H1 (cell line): ENCODE measurements at regions not wholly inside any gene's neighbourhood (a gene's known extent, or its start where the extent isn't known, plus 50 kb on each side); places are given as distances from the start of the nearest gene placed in this dataset.

Experiments
- CTCF ChIA-PET: fragments of 300-600 bp; sonication (Branson Sonifier 250); formaldehyde crosslinking; loops from one replicate; lab custom pipeline; 2021; ENCODE audit not compliant: partially characterized antibody; lab: Charles Lee
- POLR2A ChIA-PET: fragments of 300-600 bp; sonication (Branson Sonifier 250); formaldehyde crosslinking; loops from one replicate; lab custom pipeline; 2021; ENCODE audit warnings: inconsistent platforms; ENCODE audit not compliant: partially characterized antibody; lab: Charles Lee
- DNase-seq, 2 experiments: peaks; one replicate each; pipeline versions ENCODE4 v3.0.0 to v3.0.0-alpha.2; 2010 to 2022; ENCODE audit warnings: low spot score in 2 of 2, low read depth in 1 of 2, mixed read lengths in 1 of 2
- FAIRE-seq: peaks from 2 replicates; lab custom pipeline; 2011; peaks lifted over from hg19 to GRCh38; lab: Jason Lieb, UNC
- H2AFZ ChIP-seq: 2 replicates; pipeline ENCODE4 v1.8.1; 2012; ENCODE audit warnings: low read length, inconsistent platforms
- H2AK5ac ChIP-seq: 2 replicates; pipeline ENCODE4 v1.6.1; 2013; ENCODE audit warnings: low read depth, low read length
- H2BK120ac ChIP-seq: replicated peaks from 2 replicates; pipeline ENCODE3; 2013; ENCODE audit warnings: low read depth, low read length, inconsistent platforms
- H2BK12ac ChIP-seq: 2 replicates; pipeline ENCODE4 v1.6.1; 2013; ENCODE audit warnings: low read depth, low read length
- H2BK15ac ChIP-seq: 2 replicates; pipeline ENCODE4 v1.6.1; 2013; ENCODE audit warnings: low read length
- H2BK20ac ChIP-seq: 2 replicates; pipeline ENCODE4 v1.6.1; 2013; ENCODE audit warnings: low read length
- H2BK5ac ChIP-seq: 2 replicates; pipeline ENCODE4 v1.6.1; 2013; ENCODE audit warnings: low read depth, low read length
- H3K14ac ChIP-seq: 2 replicates; pipeline ENCODE4 v1.6.1; 2013; ENCODE audit warnings: inconsistent platforms; ENCODE audit not compliant: insufficient read length
- H3K18ac ChIP-seq: 2 replicates; pipeline ENCODE4 v1.6.1; 2013; ENCODE audit warnings: low read length; ENCODE audit errors: extremely low read depth
- H3K23ac ChIP-seq: 2 replicates; pipeline ENCODE4 v1.6.1; 2013; ENCODE audit warnings: inconsistent platforms; ENCODE audit not compliant: insufficient read length
- H3K23me2 ChIP-seq: 2 replicates; pipeline ENCODE4 v1.6.1; 2013; ENCODE audit warnings: low read depth, low read length
- H3K27ac ChIP-seq: 2 replicates; pipeline ENCODE4 v1.6.1; 2011; ENCODE audit warnings: low read depth, low read length, inconsistent platforms
- H3K27me3 ChIP-seq, 4 experiments: replicated peaks in 1 of 4; 1 replicate in 1 of 4; 2 replicates in 3 of 4; pipeline versions ENCODE4 v1.6.1 to v1.8.1; 2011 to 2013; ENCODE audit warnings: low read length in 3 of 4, mild to moderate bottlenecking in 3 of 4, inconsistent platforms in 2 of 4, mixed read lengths in 2 of 4, moderate library complexity in 1 of 4; ENCODE audit not compliant: control insufficient read depth in 3 of 4, insufficient read depth in 3 of 4; ENCODE audit errors: extremely low read depth in 1 of 4
- H3K36me3 ChIP-seq, 4 experiments: 2 replicates each; pipeline versions ENCODE4 v1.6.1 to v1.8.1; 2011 to 2013; ENCODE audit warnings: mild to moderate bottlenecking in 4 of 4, low read length in 3 of 4, moderate library complexity in 2 of 4, control low read depth in 1 of 4, inconsistent platforms in 1 of 4; ENCODE audit not compliant: insufficient read depth in 4 of 4, control insufficient read depth in 2 of 4
- H3K4ac ChIP-seq: replicated peaks from 2 replicates; pipeline ENCODE3; 2013; ENCODE audit warnings: low read length, low read depth, mixed read lengths, inconsistent platforms; ENCODE audit not compliant: insufficient read length
- H3K4me1 ChIP-seq, 4 experiments: replicated peaks in 1 of 4; 1 replicate in 1 of 4; 2 replicates in 3 of 4; pipeline versions ENCODE4 v1.6.1 to v1.8.1; 2011 to 2013; ENCODE audit warnings: low read length in 3 of 4, inconsistent platforms in 2 of 4, mixed read lengths in 1 of 4; ENCODE audit not compliant: insufficient read depth in 4 of 4, control insufficient read depth in 3 of 4
- H3K4me2 ChIP-seq, 2 experiments: 2 replicates each; pipeline versions ENCODE4 v1.6.1 to v1.8.1; 2011 to 2013; ENCODE audit warnings: low read depth in 2 of 2, low read length in 2 of 2, control low read depth in 1 of 2, inconsistent platforms in 1 of 2, mild to moderate bottlenecking in 1 of 2; ENCODE audit not compliant: insufficient read depth in 1 of 2
- H3K4me3 ChIP-seq, 4 experiments: fragments of 200-600, 300-600 bp in 1 of 4; sonication (generic), shearing (Covaris generic), sonication (Bioruptor Twin) in 1 of 4; 2 replicates each; pipeline versions ENCODE4 v1.5.1 to v1.8.1; 2011 to 2016; ENCODE audit warnings: low read length in 4 of 4, low read depth in 3 of 4, control low read depth in 2 of 4, inconsistent platforms in 2 of 4, mild to moderate bottlenecking in 2 of 4, mixed read lengths in 1 of 4, moderate library complexity in 1 of 4; ENCODE audit not compliant: insufficient read depth in 2 of 4; ENCODE audit errors: extremely low read depth in 1 of 4
- H3K56ac ChIP-seq: replicated peaks from 2 replicates; pipeline ENCODE3; 2013; ENCODE audit warnings: low read depth, mild to moderate bottlenecking, mixed read lengths, low read length, inconsistent platforms; ENCODE audit not compliant: insufficient read length
- H3K79me1 ChIP-seq: 2 replicates; pipeline ENCODE4 v1.6.1; 2013; ENCODE audit warnings: low read depth, low read length, control low read depth
- H3K79me2 ChIP-seq, 2 experiments: 2 replicates each; pipeline versions ENCODE4 v1.6.1 to v1.8.1; 2012 to 2013; ENCODE audit warnings: low read length in 2 of 2, mild to moderate bottlenecking in 2 of 2, inconsistent platforms in 1 of 2; ENCODE audit not compliant: insufficient read depth in 2 of 2, control insufficient read depth in 1 of 2
- H3K9ac ChIP-seq, 4 experiments: replicated peaks in 1 of 4; 1 replicate in 1 of 4; 2 replicates in 3 of 4; pipeline versions ENCODE4 v1.6.1 to v1.8.1; 2011 to 2013; ENCODE audit warnings: low read depth in 3 of 4, low read length in 3 of 4, control low read depth in 2 of 4, mild to moderate bottlenecking in 2 of 4, moderate library complexity in 2 of 4, inconsistent platforms in 1 of 4; ENCODE audit errors: extremely low read depth in 1 of 4
- H3K9me3 ChIP-seq, 2 experiments: 2 replicates each; pipeline versions ENCODE4 v1.6.1 to v1.8.1; 2012 to 2013; ENCODE audit warnings: mild to moderate bottlenecking in 2 of 2, moderate library complexity in 2 of 2, control low read depth in 1 of 2, inconsistent platforms in 1 of 2, low read depth in 1 of 2, low read length in 1 of 2, mixed read lengths in 1 of 2; ENCODE audit not compliant: insufficient read depth in 2 of 2
- H4K20me1 ChIP-seq, 2 experiments: replicated peaks in 1 of 2; 2 replicates each; pipeline versions ENCODE3 to v1.8.1; 2011 to 2013; ENCODE audit warnings: inconsistent platforms in 2 of 2, low read length in 2 of 2, mild to moderate bottlenecking in 1 of 2; ENCODE audit not compliant: insufficient read depth in 2 of 2, control insufficient read depth in 1 of 2
- H4K5ac ChIP-seq: 2 replicates; pipeline ENCODE4 v1.6.1; 2013; ENCODE audit warnings: low read length, low read depth, mixed read lengths, inconsistent platforms; ENCODE audit not compliant: insufficient read length
- H4K8ac ChIP-seq: 2 replicates; pipeline ENCODE4 v1.8.0; 2013; ENCODE audit warnings: mild to moderate bottlenecking, moderate library complexity, low read length, inconsistent platforms; ENCODE audit not compliant: insufficient read depth; ENCODE audit errors: extremely low read depth
- H4K91ac ChIP-seq: replicated peaks from 2 replicates; pipeline ENCODE3; 2013; ENCODE audit warnings: low read length, mixed read lengths, inconsistent platforms; ENCODE audit not compliant: insufficient read length
- CBX8 ChIP-seq: fragments of 300-800, 300-1000 bp; sonication (generic); IDR thresholded peaks from 2 replicates; pipeline ENCODE4 v1.7.1; 2016; ENCODE audit warnings: low read depth, low read length, borderline replicate concordance
- FOSL1 ChIP-seq: IDR thresholded peaks from 2 replicates; pipeline ENCODE4 v1.6.1; 2011; ENCODE audit warnings: mild to moderate bottlenecking, low read depth, low read length, moderate library complexity; ENCODE audit not compliant: insufficient read depth
- GABPA ChIP-seq: IDR thresholded peaks from 2 replicates; pipeline ENCODE4 v1.6.1; 2011; ENCODE audit warnings: mild to moderate bottlenecking, low read length, moderate library complexity, borderline replicate concordance; ENCODE audit not compliant: insufficient read depth
- GTF2F1 ChIP-seq: IDR thresholded peaks from 2 replicates; pipeline ENCODE4 v1.6.1; 2012; ENCODE audit warnings: low read depth, low read length, improper control_type of control experiment, borderline replicate concordance
- NANOG ChIP-seq: IDR thresholded peaks from 2 replicates; pipeline ENCODE4 v1.6.1; 2011; ENCODE audit warnings: low read length, low read depth, mild to moderate bottlenecking, inconsistent platforms; ENCODE audit not compliant: insufficient read depth, poor library complexity, severe bottlenecking
- POLR2A ChIP-seq, 2 experiments: IDR thresholded peaks; 1 replicate in 1 of 2; 2 replicates in 1 of 2; pipeline ENCODE4 v1.6.1; 2011; ENCODE audit warnings: low read depth in 2 of 2, low read length in 2 of 2, mild to moderate bottlenecking in 2 of 2; ENCODE audit errors: control extremely low read depth in 1 of 2
- RFX5 ChIP-seq: IDR thresholded peaks from 2 replicates; pipeline ENCODE4 v1.6.1; 2011; ENCODE audit warnings: low read depth, low read length, improper control_type of control experiment, borderline replicate concordance
- SAP30 ChIP-seq: fragments of 300-600 bp; sonication (generic); IDR thresholded peaks from 2 replicates; pipeline ENCODE4 v1.7.1; 2012; ENCODE audit warnings: low read length, moderate library complexity, mild to moderate bottlenecking, inconsistent platforms; ENCODE audit not compliant: insufficient read depth, insufficient replicate concordance
- SIRT6 ChIP-seq: IDR thresholded peaks from one replicate; pipeline ENCODE4 v1.7.1; 2012; ENCODE audit warnings: low read length, inconsistent platforms
- SIX5 ChIP-seq: IDR thresholded peaks from 2 replicates; pipeline ENCODE4 v1.6.1; 2011; ENCODE audit warnings: mild to moderate bottlenecking, low read depth, low read length
- TEAD4 ChIP-seq: IDR thresholded peaks from 2 replicates; pipeline ENCODE4 v1.6.1; 2012; ENCODE audit warnings: low read depth, low read length, inconsistent platforms, mixed read lengths
- WGBS, 2 experiments: shearing (Covaris generic) in 1 of 2; methylation state at CpG; one replicate each; pipeline versions ENCODE4 v1.1.6 to v1.1.7; 2013 to 2015; ENCODE audit warnings: low lambda C conversion rate in 2 of 2, mixed read lengths in 2 of 2, inconsistent platforms in 1 of 2, low coverage in 1 of 2, missing lambda C conversion rate in 1 of 2; ENCODE audit not compliant: insufficient replicate concordance in 2 of 2, insufficient coverage in 1 of 2, insufficient read length in 1 of 2; ENCODE audit errors: extremely low coverage in 1 of 2, missing lambda C conversion rate in 1 of 2; 5-methylcytosine and 5-hydroxymethylcytosine counted together

- Histone ChIP-seq H3K27ac (no peak overlapping the region), H3K4me1 (0 out of 7 replicates have a peak, but pooled peaks cover 0 to 3% (median 0%) of the 10 kb centered on the region in 4 experiments), H3K79me1 (no peaks in the 10 kb centered on the region), H2BK12ac (no peak overlapping the region), H3K9ac (no peak overlapping the region), H3K18ac (no peak overlapping the region), H3K4ac (no peak overlapping the region), H2BK5ac (no peak overlapping the region), H2BK15ac (no peak overlapping the region), H3K79me2 (no peaks in the 10 kb centered on the region), H2BK120ac (no peak overlapping the region), H3K36me3 (no peaks in the 10 kb centered on the region), H2AK5ac (no peak overlapping the region), H4K5ac (no peak overlapping the region), H3K23me2 (no peaks in the 10 kb centered on the region), H4K91ac (no peak overlapping the region), H4K20me1 (no peaks in the 10 kb centered on the region), H3K4me3 (no peak overlapping the region), H3K4me2 (no peak overlapping the region)
- DNase-seq: no peak
- FAIRE-seq: no peak
- CTCF ChIA-PET: interaction anchor here (0.7 kb wide), 1 partner anchor 16 kb away, joined by 5 read pairs; no protein-coding TSS in a partner anchor
- TF ChIP-seq POLR2A (IDR thresholded peaks at IDR 0.05; ENCODE audit: control extremely low read depth in 1 of 2, low read depth in 2 of 2, low read length in 2 of 2) (no peak), GTF2F1 (no peak), CBX8 (no peak), SIRT6 (no peak), RFX5 (no peak), GABPA (no peak), SIX5 (no peak), TEAD4 (no peak), FOSL1 (no peak), SAP30 (no peak), NANOG (no peak)
- TF ChIP-seq, all 59 proteins: peak for 0
- H3K56ac ChIP-seq: no peak overlapping the region
- H4K8ac ChIP-seq: no peak overlapping the region
- no peak overlapping the region for H3K23ac ChIP-seq
- no peak overlapping the region for H2BK20ac ChIP-seq
- H3K27me3 ChIP-seq: no peaks in the 10 kb centered on the region
- WGBS, 2 experiments: 94% methylated on average over 3 of the region's 3 CpGs; no CpG with 5 or more reads in 1 of the 2 experiments
- no peak overlapping the region for H3K14ac ChIP-seq
- POLR2A ChIA-PET: no interaction called here
- no peak overlapping the region for H2AFZ ChIP-seq
- H3K9me3 ChIP-seq: peaks cover 2 to 4% of the 10 kb centered on the region in 2 experiments; a peak in 1 of 4 replicates
Measured at GRCh38 chr7:89606511-89606910, 547.8 kb upstream of the STEAP1 start.
